ENCODE measurements at regions not wholly inside any gene's neighbourhood (a gene's known extent, or its start where the extent isn't known, plus 50 kb on each side); places are given as distances from the start of the nearest gene placed in this dataset.
A peak's percentile ranks its signal among the peaks of the same experiment; 100 is the strongest.

- H3K27me3 Mint-ChIP-seq (ENCODE audit: unreplicated experiment), result no peaks in the 10 kb centered on the region
- DNase-seq, result no peak
- H3K9me3 Mint-ChIP-seq (ENCODE audit: unreplicated experiment), result peaks cover 1% of the 10 kb centered on the region
- H3K27ac Mint-ChIP-seq (ENCODE audit: unreplicated experiment), result no peak overlapping the region
- no peak overlapping the region for H3K4me3 Mint-ChIP-seq (ENCODE audit: unreplicated experiment)
- no peaks in the 10 kb centered on the region for H3K4me1 Mint-ChIP-seq (ENCODE audit: low read depth, unreplicated experiment)
- TF ChIP-seq, protein P1, sequence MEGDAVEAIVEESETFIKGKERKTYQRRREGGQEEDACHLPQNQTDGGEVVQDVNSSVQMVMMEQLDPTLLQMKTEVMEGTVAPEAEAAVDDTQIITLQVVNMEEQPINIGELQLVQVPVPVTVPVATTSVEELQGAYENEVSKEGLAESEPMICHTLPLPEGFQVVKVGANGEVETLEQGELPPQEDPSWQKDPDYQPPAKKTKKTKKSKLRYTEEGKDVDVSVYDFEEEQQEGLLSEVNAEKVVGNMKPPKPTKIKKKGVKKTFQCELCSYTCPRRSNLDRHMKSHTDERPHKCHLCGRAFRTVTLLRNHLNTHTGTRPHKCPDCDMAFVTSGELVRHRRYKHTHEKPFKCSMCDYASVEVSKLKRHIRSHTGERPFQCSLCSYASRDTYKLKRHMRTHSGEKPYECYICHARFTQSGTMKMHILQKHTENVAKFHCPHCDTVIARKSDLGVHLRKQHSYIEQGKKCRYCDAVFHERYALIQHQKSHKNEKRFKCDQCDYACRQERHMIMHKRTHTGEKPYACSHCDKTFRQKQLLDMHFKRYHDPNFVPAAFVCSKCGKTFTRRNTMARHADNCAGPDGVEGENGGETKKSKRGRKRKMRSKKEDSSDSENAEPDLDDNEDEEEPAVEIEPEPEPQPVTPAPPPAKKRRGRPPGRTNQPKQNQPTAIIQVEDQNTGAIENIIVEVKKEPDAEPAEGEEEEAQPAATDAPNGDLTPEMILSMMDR (IDR thresholded peaks at IDR 0.05; ENCODE audit: partially characterized antibody, unreplicated experiment), result peak; percentile 41
- no peaks in the 10 kb centered on the region for H3K36me3 Mint-ChIP-seq (ENCODE audit: unreplicated experiment)
Observed at GRCh38 chr13:37984357-37984756, 114.8 kb upstream of the TRPC4 start.

GRCh38 chr13:37981932-37982331, 112.4 kb upstream of the TRPC4 start:
- H3K4me3 Mint-ChIP-seq (ENCODE audit: unreplicated experiment), result no peak overlapping the region
- peaks cover 1% of the 10 kb centered on the region for H3K9me3 Mint-ChIP-seq (ENCODE audit: unreplicated experiment)
- no peak overlapping the region for H3K27ac Mint-ChIP-seq (ENCODE audit: unreplicated experiment)
- H3K27me3 Mint-ChIP-seq (ENCODE audit: unreplicated experiment), result no peaks in the 10 kb centered on the region
- TF ChIP-seq, protein P1 (IDR thresholded peaks at IDR 0.05; ENCODE audit: partially characterized antibody, unreplicated experiment), result no peak
- no peak for DNase-seq
- no peaks in the 10 kb centered on the region for H3K4me1 Mint-ChIP-seq (ENCODE audit: low read depth, unreplicated experiment)
- H3K36me3 Mint-ChIP-seq (ENCODE audit: unreplicated experiment), result no peaks in the 10 kb centered on the region

- no peak overlapping the region for H3K4me3 Mint-ChIP-seq (ENCODE audit: unreplicated experiment)
- DNase-seq, result no peak
- no peaks in the 10 kb centered on the region for H3K36me3 Mint-ChIP-seq (ENCODE audit: unreplicated experiment)
- H3K9me3 Mint-ChIP-seq (ENCODE audit: unreplicated experiment), result no peaks in the 10 kb centered on the region
- no peak overlapping the region for H3K27ac Mint-ChIP-seq (ENCODE audit: unreplicated experiment)
- TF ChIP-seq, protein P1 (IDR thresholded peaks at IDR 0.05; ENCODE audit: partially characterized antibody, unreplicated experiment), result no peak
- no peaks in the 10 kb centered on the region for H3K4me1 Mint-ChIP-seq (ENCODE audit: low read depth, unreplicated experiment)
- H3K27me3 Mint-ChIP-seq (ENCODE audit: unreplicated experiment), result no peaks in the 10 kb centered on the region
Observed at GRCh38 chr13:37978680-37979079, 109.1 kb upstream of the TRPC4 start.

DNA sequence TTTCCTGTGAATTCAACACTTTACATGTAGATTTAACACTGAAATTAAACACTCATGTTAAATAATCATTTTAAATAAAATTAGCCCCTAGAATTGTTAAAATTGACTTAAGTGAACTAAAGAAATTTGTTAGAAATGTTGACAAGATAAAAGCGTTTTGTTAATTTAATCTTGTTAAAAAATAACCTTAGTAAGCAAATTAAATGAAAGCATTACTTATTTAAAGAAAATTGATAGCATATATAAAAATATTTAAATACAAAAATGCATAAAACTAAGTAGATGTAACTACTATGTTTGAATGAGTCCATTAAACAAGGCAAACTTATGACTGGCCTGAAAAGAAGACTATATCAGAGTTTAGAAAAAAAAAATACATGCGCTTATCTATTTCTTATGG, 99.0 kb upstream of the TRPC4 start:
- Mint-ChIP-seq H3K4me1 (ENCODE audit: low read depth, unreplicated experiment) (no peaks in the 10 kb centered on the region), H3K27ac (ENCODE audit: unreplicated experiment) (no peak overlapping the region), H3K36me3 (ENCODE audit: unreplicated experiment) (no peaks in the 10 kb centered on the region), H3K4me3 (ENCODE audit: unreplicated experiment) (no peak overlapping the region), H3K27me3 (ENCODE audit: unreplicated experiment) (peaks cover 5% of the 10 kb centered on the region), H3K9me3 (ENCODE audit: unreplicated experiment) (peaks cover 3% of the 10 kb centered on the region)
- no peak for DNase-seq
- TF ChIP-seq, protein P1 (IDR thresholded peaks at IDR 0.05; ENCODE audit: partially characterized antibody, unreplicated experiment), result no peak

- H3K9me3 Mint-ChIP-seq (ENCODE audit: unreplicated experiment), result no peaks in the 10 kb centered on the region
- TF ChIP-seq, protein P1 (IDR thresholded peaks at IDR 0.05; ENCODE audit: partially characterized antibody, unreplicated experiment), result no peak
- H3K27me3 Mint-ChIP-seq (ENCODE audit: unreplicated experiment), result no peaks in the 10 kb centered on the region
- no peaks in the 10 kb centered on the region for H3K36me3 Mint-ChIP-seq (ENCODE audit: unreplicated experiment)
- no peak overlapping the region for H3K27ac Mint-ChIP-seq (ENCODE audit: unreplicated experiment)
- no peak overlapping the region for H3K4me3 Mint-ChIP-seq (ENCODE audit: unreplicated experiment)
- no peak for DNase-seq
- no peaks in the 10 kb centered on the region for H3K4me1 Mint-ChIP-seq (ENCODE audit: low read depth, unreplicated experiment)
Observed at GRCh38 chr13:37966266-37966665, 96.7 kb upstream of the TRPC4 start.

All from glutamatergic neuron (in vitro differentiated cells).